ENCODE measurements at regions not wholly inside any gene's neighbourhood (a gene's known extent, or its start where the extent isn't known, plus 50 kb on each side); places are given as distances from the start of the nearest gene placed in this dataset.

DNA sequence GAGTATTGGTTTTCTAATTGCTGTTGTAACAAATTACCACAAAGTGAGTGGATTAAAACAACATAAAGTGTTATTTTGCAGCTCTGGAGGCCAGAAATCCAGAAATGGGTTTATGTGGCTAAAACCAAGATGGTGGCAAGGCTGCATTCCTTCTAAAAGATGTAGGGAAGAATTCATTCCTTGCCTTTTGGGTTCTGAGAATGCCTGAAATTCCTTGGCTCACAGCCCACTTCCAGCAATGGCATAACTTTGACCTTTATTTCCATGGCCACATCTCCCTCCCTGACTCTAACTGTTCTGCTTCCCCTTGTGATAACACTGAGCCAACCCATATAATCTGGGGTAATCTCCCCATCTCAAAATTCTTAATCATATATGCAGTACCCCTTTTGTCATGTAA, 269.6 kb upstream of the RPL38 start:
- DNase-seq, result no peak

DNA sequence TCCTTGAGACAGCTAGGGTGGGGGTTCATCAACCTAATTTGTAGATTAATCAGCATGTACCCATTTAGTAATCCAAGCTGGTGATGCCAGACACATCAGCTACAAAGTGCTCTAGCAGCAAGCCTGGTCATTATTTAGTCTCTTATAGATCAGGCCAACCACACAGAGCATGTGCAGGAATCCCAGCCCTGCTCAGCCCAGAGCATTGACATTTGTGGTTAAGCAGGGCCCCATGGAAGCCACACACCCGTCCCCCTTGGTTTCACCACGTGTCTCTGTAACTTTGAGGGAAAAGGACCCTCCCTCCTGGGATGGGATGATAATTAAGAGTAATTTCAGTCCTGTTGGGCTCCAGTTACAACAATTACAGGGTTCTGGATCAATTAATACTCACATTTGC, 268.8 kb upstream of the RPL38 start:
- no peak for DNase-seq

- DNase-seq, result no peak
Measured at GRCh38 chr17:73936908-73937627, 266.4 kb upstream of the RPL38 start.

- DNase-seq, result no peak
Measured at GRCh38 chr17:73938706-73939105, 264.8 kb upstream of the RPL38 start.

GRCh38 chr17:73939806-73940205, 263.7 kb upstream of the RPL38 start:
- no peak for DNase-seq

GRCh38 chr17:73940511-73940910, 263.0 kb upstream of the RPL38 start:
- no peak for DNase-seq

DNA sequence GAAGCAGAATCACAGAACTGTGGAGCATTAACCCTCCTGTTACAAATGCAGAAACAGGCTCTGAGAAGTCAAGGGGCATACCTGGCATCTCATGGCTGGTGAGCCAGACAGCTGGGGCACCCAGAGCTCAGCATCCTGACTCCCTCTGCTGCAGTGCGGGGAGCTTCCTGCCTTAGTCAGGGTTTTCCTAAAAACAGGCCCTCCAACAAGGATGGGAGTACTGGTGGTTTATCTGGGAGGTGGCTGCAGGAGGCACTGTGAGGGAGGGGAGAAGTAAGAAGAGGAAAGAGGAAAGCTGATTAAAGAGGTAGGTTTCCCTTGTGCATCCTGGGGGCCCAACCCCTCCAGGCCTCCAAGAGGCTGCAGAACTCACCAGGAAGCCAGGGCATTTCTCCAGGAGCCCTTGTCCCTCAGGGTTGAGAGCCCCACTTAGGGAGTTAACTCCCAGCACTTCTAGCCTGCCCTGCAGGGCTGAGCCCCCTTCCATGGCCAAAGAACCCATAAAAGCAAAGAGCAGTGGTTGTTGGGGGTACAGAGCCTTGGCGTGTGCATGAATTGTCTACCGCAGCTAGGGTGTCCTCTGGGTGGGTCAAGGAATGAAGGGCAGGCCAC, 261.5 kb upstream of the RPL38 start:
- no peak for DNase-seq

- no peak for DNase-seq
Measured at GRCh38 chr17:73942703-73943415, 260.6 kb upstream of the RPL38 start.

- DNase-seq, result no peak
Measured at GRCh38 chr17:73943416-73944110, 259.9 kb upstream of the RPL38 start.

DNA sequence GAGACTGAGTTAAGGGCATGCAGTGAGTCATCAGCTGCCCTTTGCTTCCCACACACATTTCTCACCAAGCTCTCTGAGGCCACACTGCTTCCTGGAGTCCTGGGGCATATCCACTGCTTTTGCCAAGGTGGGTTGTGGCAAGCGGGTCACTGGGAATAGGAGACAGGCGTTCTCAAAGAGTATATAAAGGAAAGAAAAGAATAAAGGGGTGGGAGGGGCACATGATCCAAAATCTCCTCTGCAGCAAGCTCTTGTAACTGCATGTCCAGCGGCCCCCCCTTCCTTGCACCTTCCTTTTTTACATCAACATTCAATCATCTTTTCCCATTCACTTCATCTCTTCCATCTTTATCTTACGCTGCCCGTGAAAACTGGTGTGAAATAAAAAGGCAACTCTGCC, 259.1 kb upstream of the RPL38 start:
- DNase-seq, result no peak

DNA sequence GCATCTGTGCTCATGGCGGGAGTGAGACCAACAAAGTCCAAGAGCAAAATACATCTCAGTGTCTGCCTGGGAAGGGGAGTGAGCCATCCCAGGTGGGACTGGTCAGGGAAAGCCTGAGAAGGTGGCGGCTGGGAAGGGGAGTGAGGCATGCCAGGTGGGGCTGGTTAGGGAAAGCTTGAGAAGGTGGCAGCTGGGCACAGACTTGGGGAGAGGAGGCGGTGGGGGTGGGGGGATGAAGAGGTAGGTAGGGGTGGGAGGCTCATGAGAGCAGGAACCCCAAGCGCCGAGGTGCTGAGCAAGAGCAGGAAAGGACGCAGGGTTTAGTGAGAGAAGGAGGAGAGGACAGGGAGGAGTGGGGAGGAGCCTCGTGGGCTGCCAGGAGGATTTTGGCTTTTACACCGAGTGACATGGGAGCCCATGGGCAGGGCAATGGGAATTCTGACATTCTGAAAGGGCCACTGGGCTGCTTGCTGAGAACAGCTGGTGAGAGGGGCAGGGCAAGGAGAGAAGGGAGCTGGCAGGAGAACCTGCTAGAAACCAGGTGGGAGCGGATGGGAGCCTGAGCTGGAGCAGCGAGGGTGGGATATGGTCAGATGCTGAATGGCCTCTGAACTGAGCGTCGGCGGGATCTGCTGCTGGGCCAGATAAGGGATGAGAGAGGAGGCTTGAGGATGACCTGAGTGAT, 256.1 kb upstream of the RPL38 start:
- DNase-seq, result no peak

DNA sequence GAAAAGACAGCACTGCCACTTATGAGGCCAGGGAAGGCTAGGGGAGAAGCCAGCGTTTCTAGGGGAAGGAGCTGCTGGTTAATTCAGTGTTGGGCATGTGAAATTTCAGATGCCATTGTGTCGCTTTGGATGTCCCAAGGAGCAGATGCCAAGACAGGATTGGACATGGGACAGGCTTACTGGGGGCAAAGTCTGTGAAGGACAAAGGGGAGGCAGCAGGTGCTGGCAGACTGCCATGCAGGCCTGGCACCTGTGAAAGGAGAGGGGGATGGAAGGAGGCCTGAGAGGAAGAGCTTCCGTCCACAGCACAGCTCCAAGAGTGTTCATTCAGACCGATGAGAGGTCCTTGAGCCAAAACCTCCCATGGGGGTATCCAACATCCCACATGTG, 255.5 kb upstream of the RPL38 start:
- DNase-seq, result no peak

DNA sequence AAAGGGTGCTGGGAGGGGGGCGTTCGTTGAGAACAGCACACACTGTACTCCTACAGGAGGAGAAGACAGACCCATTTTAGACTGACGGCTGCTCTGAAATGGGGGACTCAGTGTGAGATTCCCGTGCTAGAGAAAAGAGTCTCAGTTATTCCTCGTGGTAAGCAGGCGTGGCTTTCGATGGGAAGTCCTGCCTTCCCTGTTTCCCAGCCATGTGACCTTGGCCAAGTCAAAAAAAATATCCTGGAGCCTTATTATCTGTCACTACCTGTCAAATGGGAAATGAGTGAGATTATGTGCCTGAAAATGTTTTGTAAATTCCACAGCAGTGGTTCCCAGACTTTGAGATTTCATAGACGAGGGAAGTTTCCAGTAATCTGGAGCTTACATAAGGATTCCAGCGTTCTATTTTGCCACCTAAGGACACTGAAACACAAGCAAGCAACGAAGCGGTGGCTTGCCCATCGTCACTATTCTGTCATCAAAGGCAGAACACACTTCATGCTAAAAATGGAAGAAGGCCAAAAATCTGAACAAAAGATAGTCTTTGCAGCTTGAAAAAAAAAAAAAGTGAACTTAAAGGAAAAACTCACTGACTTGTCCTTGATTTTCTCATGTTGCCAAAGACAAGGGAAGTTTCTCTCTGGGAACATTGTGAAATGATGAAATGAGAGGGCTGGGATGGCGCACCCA, 253.4 kb upstream of the RPL38 start:
- no peak for DNase-seq

DNA sequence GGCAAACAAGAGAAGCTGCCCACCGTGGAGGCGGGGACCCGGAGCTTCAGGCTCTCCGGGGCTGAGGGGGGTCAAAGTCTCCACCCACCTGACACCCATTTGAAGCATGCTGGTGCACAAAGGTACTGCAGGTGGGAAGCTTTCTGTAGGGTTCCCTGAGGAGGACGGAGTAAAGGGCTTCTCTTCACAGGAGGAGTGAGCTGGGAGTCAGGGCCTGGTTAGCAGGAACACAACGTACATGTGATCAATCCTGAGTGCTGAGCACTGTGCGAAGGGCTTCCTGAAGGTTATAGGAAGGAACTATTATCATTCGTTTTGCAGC, 252.9 kb upstream of the RPL38 start:
- DNase-seq, result no peak

DNA sequence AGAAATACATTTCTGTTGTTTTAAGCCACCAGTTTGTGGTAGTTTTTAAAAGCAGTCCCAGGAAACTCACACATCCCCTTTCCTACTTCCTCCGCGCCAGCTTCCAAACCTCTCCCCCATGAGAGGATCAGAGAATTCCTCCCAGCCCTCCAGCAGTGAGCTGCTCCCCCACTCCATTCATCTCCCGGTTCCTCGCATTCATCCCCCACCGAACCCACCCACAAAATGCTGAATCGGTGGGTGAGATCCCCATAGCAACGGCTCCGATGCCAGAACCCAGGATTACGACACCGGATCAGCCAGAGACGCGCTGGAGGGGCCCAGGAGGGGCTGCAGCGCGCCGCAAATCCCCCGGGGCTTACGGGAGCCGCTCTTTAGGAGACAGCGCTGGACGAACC, 251.4 kb upstream of the RPL38 start:
- DNase-seq, result peak; percentile 22 to 24 (median 24)

- peak; percentile 64 to 83 (median 73) for DNase-seq
Measured at GRCh38 chr17:73952480-73953205, 250.8 kb upstream of the RPL38 start.

DNA sequence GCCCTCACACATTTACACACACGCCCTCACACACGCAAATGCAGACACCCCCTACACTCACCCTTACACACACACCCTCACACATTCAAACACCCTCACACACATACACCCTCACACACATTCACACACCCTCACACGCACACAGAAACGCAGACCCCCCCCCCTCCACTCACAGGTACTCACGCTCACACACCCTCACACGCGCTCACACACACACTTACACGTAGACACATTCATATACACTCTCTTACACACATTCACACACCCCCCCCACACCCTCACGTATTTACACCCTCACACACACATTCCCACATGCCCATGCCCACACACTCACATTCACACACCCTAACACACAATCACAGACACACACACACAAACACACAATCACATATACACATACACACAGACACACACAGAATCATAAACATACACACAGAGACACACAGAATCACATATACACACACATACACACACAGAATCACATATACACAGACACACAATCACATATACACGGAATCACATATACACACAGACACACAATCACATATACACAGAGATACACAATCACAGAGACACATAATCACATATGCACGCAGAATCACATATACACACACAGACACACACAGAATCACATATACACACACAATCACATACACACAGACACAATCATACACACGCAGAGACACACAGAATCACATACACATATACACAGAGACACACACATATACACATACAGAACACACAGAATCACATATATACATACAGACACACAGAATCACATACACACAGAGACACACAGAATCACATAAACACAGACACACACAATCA, 250.1 kb upstream of the RPL38 start:
- no peak for DNase-seq

GRCh38 chr17:73954951-73955350, 248.5 kb upstream of the RPL38 start:
- DNase-seq, result no peak

GRCh38 chr17:73955616-73956015, 247.9 kb upstream of the RPL38 start:
- no peak for DNase-seq

DNA sequence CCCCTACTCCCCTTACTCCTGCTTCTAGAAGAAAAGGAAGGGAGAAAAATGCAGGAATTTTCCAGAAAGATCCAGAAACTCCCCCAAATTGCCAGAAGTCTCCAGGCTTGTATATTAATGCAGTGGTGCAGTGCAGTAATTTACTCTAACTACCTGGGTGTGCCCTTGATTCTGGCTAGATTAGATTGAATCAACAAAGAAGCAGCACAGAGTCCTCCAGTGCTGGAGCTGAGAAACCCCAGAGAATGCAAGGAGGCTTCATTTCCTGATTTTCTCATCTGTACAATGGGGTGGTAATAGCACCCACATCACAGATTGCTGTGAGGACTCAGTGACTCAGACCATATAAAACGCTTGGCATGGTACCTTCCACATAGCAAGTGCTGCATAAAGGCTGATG, 247.3 kb upstream of the RPL38 start:
- DNase-seq, result no peak

Measured in suppressor macrophage treated with lipopolysaccharide for 1 hour (primary cell).